HUES64 (cell line): ENCODE measurements at regions not wholly inside any gene's neighbourhood (a gene's known extent, or its start where the extent isn't known, plus 50 kb on each side); places are given as distances from the start of the nearest gene placed in this dataset.

Source experiments
- H3K27ac ChIP-seq: 2 replicates; pipeline ENCODE4 v1.7.0; 2013; ENCODE audit warnings: low read depth, low read length, inconsistent platforms
- H3K27me3 ChIP-seq: 2 replicates; pipeline ENCODE4 v1.6.1; 2013; ENCODE audit warnings: mild to moderate bottlenecking, low read length; ENCODE audit not compliant: insufficient read depth
- H3K36me3 ChIP-seq: 2 replicates; pipeline ENCODE4 v1.6.1; 2013; ENCODE audit warnings: mild to moderate bottlenecking, low read length; ENCODE audit not compliant: insufficient read depth
- H3K4me1 ChIP-seq: 2 replicates; pipeline ENCODE4 v1.6.1; 2013; ENCODE audit warnings: mild to moderate bottlenecking, low read length, moderate library complexity; ENCODE audit not compliant: insufficient read depth
- H3K4me3 ChIP-seq: 2 replicates; pipeline ENCODE4 v1.5.1; 2013; ENCODE audit warnings: mild to moderate bottlenecking, low read length, moderate library complexity
- H3K9ac ChIP-seq: 2 replicates; pipeline ENCODE4 v1.6.1; 2013; ENCODE audit warnings: mild to moderate bottlenecking, low read depth, low read length
- H3K9me3 ChIP-seq: 2 replicates; pipeline ENCODE4 v1.6.1; 2013; ENCODE audit warnings: low read depth, low read length; ENCODE audit not compliant: insufficient read depth
- WGBS: fragments of 150-250, 120-280 bp; methylation state at CpG from one replicate; pipeline ENCODE4 v1.1.7; 2013; ENCODE audit warnings: missing lambda C conversion rate; 5-methylcytosine and 5-hydroxymethylcytosine counted together

- Histone ChIP-seq H3K4me3 (no peak overlapping the region), H3K36me3 (no peaks in the 10 kb centered on the region), H3K9ac (no peak overlapping the region), H3K4me1 (no peaks in the 10 kb centered on the region), H3K27me3 (no peaks in the 10 kb centered on the region), H3K27ac (no peak overlapping the region), H3K9me3 (no peaks in the 10 kb centered on the region)
- WGBS = 100% methylated on average over 1 of the region's 1 CpG
Observed at GRCh38 chr14:87199381-87199780, 793.6 kb downstream of the GALC start.

GRCh38 chr14:87196436-87196835 lies 796.5 kb downstream of the GALC start:
- Histone ChIP-seq H3K9me3 (no peaks in the 10 kb centered on the region), H3K4me3 (no peak overlapping the region), H3K27ac (no peak overlapping the region), H3K9ac (no peak overlapping the region), H3K4me1 (no peaks in the 10 kb centered on the region), H3K27me3 (no peaks in the 10 kb centered on the region), H3K36me3 (no peaks in the 10 kb centered on the region)
- 95% methylated on average over 3 of the region's 3 CpGs for WGBS

- 93% methylated on average over 4 of the region's 4 CpGs for WGBS
- peaks cover 5% of the 10 kb centered on the region; the same call in 1 of the 2 replicates for H3K27me3 ChIP-seq
- H3K9ac ChIP-seq = no peak overlapping the region
- no peaks in the 10 kb centered on the region for H3K9me3 ChIP-seq
- H3K36me3 ChIP-seq = no peaks in the 10 kb centered on the region
- H3K4me3 ChIP-seq = no peak overlapping the region
- no peak overlapping the region for H3K27ac ChIP-seq
- peaks cover 30% of the 10 kb centered on the region for H3K4me1 ChIP-seq
Observed at GRCh38 chr14:87187786-87188185, 805.2 kb downstream of the GALC start.

- peak overlapping the region; percentile 75 for H3K27ac ChIP-seq
- WGBS = 16% methylated on average over 5 of the region's 5 CpGs
- no peak overlapping the region for H3K9ac ChIP-seq
- no peaks in the 10 kb centered on the region for H3K36me3 ChIP-seq
- H3K27me3 ChIP-seq = peaks cover 5% of the 10 kb centered on the region; the same call in 1 of the 2 replicates
- peaks cover 30% of the 10 kb centered on the region for H3K4me1 ChIP-seq
- peak overlapping the region; percentile 18 for H3K4me3 ChIP-seq
- no peaks in the 10 kb centered on the region for H3K9me3 ChIP-seq
Observed at GRCh38 chr14:87186737-87187136, 806.2 kb downstream of the GALC start.

GRCh38 chr14:87185961-87186560 lies 806.9 kb downstream of the GALC start:
- H3K4me3 ChIP-seq = peak overlapping the region; percentile 18
- no peak overlapping the region for H3K9ac ChIP-seq
- H3K27ac ChIP-seq = peak overlapping the region; percentile 36; the same call in 1 of the 2 replicates
- peaks cover 30% of the 10 kb centered on the region for H3K4me1 ChIP-seq
- 56% methylated on average over 10 of the region's 10 CpGs for WGBS
- no peaks in the 10 kb centered on the region for H3K36me3 ChIP-seq
- peaks cover 5% of the 10 kb centered on the region; the same call in 1 of the 2 replicates for H3K27me3 ChIP-seq
- H3K9me3 ChIP-seq = no peaks in the 10 kb centered on the region

- no peak overlapping the region for H3K9ac ChIP-seq
- no peak overlapping the region for H3K4me3 ChIP-seq
- WGBS = 94% methylated on average over 4 of the region's 4 CpGs
- no peaks in the 10 kb centered on the region for H3K9me3 ChIP-seq
- peaks cover 5% of the 10 kb centered on the region; the same call in 1 of the 2 replicates for H3K27me3 ChIP-seq
- H3K36me3 ChIP-seq = no peaks in the 10 kb centered on the region
- H3K27ac ChIP-seq = no peak overlapping the region
- peaks cover 30% of the 10 kb centered on the region for H3K4me1 ChIP-seq
Observed at GRCh38 chr14:87184180-87184579, 808.8 kb downstream of the GALC start.

GRCh38 chr14:87181288-87181687 lies 811.7 kb downstream of the GALC start:
- H3K27ac ChIP-seq = no peak overlapping the region
- no peaks in the 10 kb centered on the region for H3K36me3 ChIP-seq
- peaks cover 5% of the 10 kb centered on the region; the same call in 1 of the 2 replicates for H3K27me3 ChIP-seq
- H3K9ac ChIP-seq = no peak overlapping the region
- peaks cover 5% of the 10 kb centered on the region; the same call in 1 of the 2 replicates for H3K9me3 ChIP-seq
- WGBS = 85% methylated on average over 3 of the region's 3 CpGs
- H3K4me1 ChIP-seq = peaks cover 13% of the 10 kb centered on the region
- no peak overlapping the region for H3K4me3 ChIP-seq

- no peaks in the 10 kb centered on the region for H3K36me3 ChIP-seq
- no peak overlapping the region for H3K9ac ChIP-seq
- no peak overlapping the region for H3K4me3 ChIP-seq
- no peak overlapping the region for H3K27ac ChIP-seq
- H3K9me3 ChIP-seq = peaks cover 5% of the 10 kb centered on the region; the same call in 1 of the 2 replicates
- H3K27me3 ChIP-seq = no peaks in the 10 kb centered on the region
- WGBS = 95% methylated on average over 6 of the region's 6 CpGs
- H3K4me1 ChIP-seq = no peaks in the 10 kb centered on the region
Observed at GRCh38 chr14:87179936-87180335, 813.0 kb downstream of the GALC start.

GRCh38 chr14:87178277-87178676 lies 814.7 kb downstream of the GALC start:
- 100% methylated on average over 1 of the region's 1 CpG for WGBS
- H3K36me3 ChIP-seq = no peaks in the 10 kb centered on the region
- H3K9me3 ChIP-seq = peaks cover 5% of the 10 kb centered on the region; the same call in 1 of the 2 replicates
- H3K4me3 ChIP-seq = no peak overlapping the region
- no peaks in the 10 kb centered on the region for H3K4me1 ChIP-seq
- H3K27ac ChIP-seq = no peak overlapping the region
- H3K27me3 ChIP-seq = no peaks in the 10 kb centered on the region
- no peak overlapping the region for H3K9ac ChIP-seq

GRCh38 chr14:87175175-87175574 lies 817.8 kb downstream of the GALC start:
- WGBS = 94% methylated on average over 1 of the region's 2 CpGs
- H3K27me3 ChIP-seq = no peaks in the 10 kb centered on the region
- no peak overlapping the region for H3K4me3 ChIP-seq
- no peak overlapping the region for H3K27ac ChIP-seq
- H3K9me3 ChIP-seq = peaks cover 5% of the 10 kb centered on the region; the same call in 1 of the 2 replicates
- no peak overlapping the region for H3K9ac ChIP-seq
- peaks cover 12% of the 10 kb centered on the region; the same call in 1 of the 2 replicates for H3K4me1 ChIP-seq
- no peaks in the 10 kb centered on the region for H3K36me3 ChIP-seq

- Histone ChIP-seq H3K9me3 (no peaks in the 10 kb centered on the region), H3K4me3 (no peak overlapping the region), H3K27ac (no peak overlapping the region), H3K36me3 (no peaks in the 10 kb centered on the region), H3K4me1 (peaks cover 23% of the 10 kb centered on the region), H3K9ac (no peak overlapping the region), H3K27me3 (0 out of 2 replicates have a peak, but pooled peaks cover 6% of the 10 kb centered on the region)
- 95% methylated on average over 1 of the region's 2 CpGs for WGBS
Observed at GRCh38 chr14:87171141-87171540, 821.8 kb downstream of the GALC start.
